ENCODE measurements at regions not wholly inside any gene's neighbourhood (a gene's known extent, or its start where the extent isn't known, plus 50 kb on each side); places are given as distances from the start of the nearest gene placed in this dataset.

- Histone ChIP-seq H2BK5ac (ENCODE audit: low read depth, low read length) (no peak overlapping the region), H3K18ac (ENCODE audit: extremely low read depth, low read length) (no peak overlapping the region), H3K79me1 (ENCODE audit: low read depth, low read length) (no peaks in the 10 kb centered on the region), H4K20me1 (replicated peaks in 1 of 2; ENCODE audit: control insufficient read depth in 1 of 2, insufficient read depth in 2 of 2, low read length in 2 of 2) (no peaks in the 10 kb centered on the region), H3K27ac (ENCODE audit: low read depth, low read length) (no peak overlapping the region), H3K9ac (replicated peaks in 1 of 4; ENCODE audit: extremely low read depth in 1 of 4, low read depth in 3 of 4, low read length in 3 of 4) (no peak overlapping the region), H2BK15ac (ENCODE audit: low read length) (no peak overlapping the region), H3K56ac (replicated peaks; ENCODE audit: insufficient read length, low read depth, low read length) (no peak overlapping the region), H2BK120ac (replicated peaks; ENCODE audit: low read depth, low read length) (no peak overlapping the region), H3K36me3 (ENCODE audit: control insufficient read depth in 2 of 4, insufficient read depth in 4 of 4, low read length in 3 of 4) (no peaks in the 10 kb centered on the region), H3K23me2 (ENCODE audit: low read depth, low read length) (no peaks in the 10 kb centered on the region), H3K79me2 (ENCODE audit: control insufficient read depth in 1 of 2, insufficient read depth in 2 of 2, low read length in 2 of 2) (no peaks in the 10 kb centered on the region), H2AK5ac (ENCODE audit: low read depth, low read length) (no peak overlapping the region), H2BK20ac (ENCODE audit: low read length) (no peak overlapping the region), H2AFZ (ENCODE audit: low read length) (no peak overlapping the region), H4K91ac (replicated peaks; ENCODE audit: insufficient read length, low read length) (no peak overlapping the region), H3K9me3 (ENCODE audit: insufficient read depth in 2 of 2, low read depth in 1 of 2, low read length in 1 of 2) (peaks cover 73 to 82% of the 10 kb centered on the region in 2 experiments), H3K4me2 (ENCODE audit: insufficient read depth in 1 of 2, low read depth in 2 of 2, low read length in 2 of 2) (no peak overlapping the region), H3K27me3 (replicated peaks in 1 of 4; ENCODE audit: control insufficient read depth in 3 of 4, extremely low read depth in 1 of 4, insufficient read depth in 3 of 4, low read length in 3 of 4) (no peaks in the 10 kb centered on the region), H2BK12ac (ENCODE audit: low read depth, low read length) (no peak overlapping the region), H3K14ac (ENCODE audit: insufficient read length) (no peak overlapping the region), H3K4me3 (ENCODE audit: extremely low read depth in 1 of 4, insufficient read depth in 2 of 4, low read depth in 3 of 4, low read length in 4 of 4) (no peak overlapping the region), H4K5ac (ENCODE audit: insufficient read length, low read depth, low read length) (no peak overlapping the region), H4K8ac (ENCODE audit: extremely low read depth, insufficient read depth, low read length) (no peak overlapping the region), H3K4me1 (replicated peaks in 1 of 4; ENCODE audit: control insufficient read depth in 3 of 4, insufficient read depth in 4 of 4, low read length in 3 of 4) (no peaks in the 10 kb centered on the region), H3K23ac (ENCODE audit: insufficient read length) (no peak overlapping the region), H3K4ac (replicated peaks; ENCODE audit: insufficient read length, low read depth, low read length) (no peak overlapping the region)
- ChIA-PET POLR2A (ENCODE audit: partially characterized antibody) (no interaction called here), CTCF (ENCODE audit: partially characterized antibody) (no interaction called here)
- 74% methylated on average over 6 of the region's 6 CpGs; no CpG with 5 or more reads in 1 of the 2 experiments for WGBS, 2 experiments (ENCODE audit: extremely low coverage in 1 of 2, insufficient coverage in 1 of 2, insufficient read length in 1 of 2, insufficient replicate concordance in 2 of 2, low coverage in 1 of 2, low lambda C conversion rate in 2 of 2, missing lambda C conversion rate in 1 of 2)
- no peak for TF ChIP-seq BCL11A (IDR thresholded peaks at IDR 0.05; ENCODE audit: low read depth in 2 of 2, low read length in 2 of 2)
- TF ChIP-seq HDAC6 (IDR thresholded peaks at IDR 0.05; ENCODE audit: low read depth, low read length) = no peak
- no peak for TF ChIP-seq SP2 (IDR thresholded peaks at IDR 0.05; ENCODE audit: low read length)
- TF ChIP-seq ASH2L (IDR thresholded peaks at IDR 0.05; ENCODE audit: low read length) = no peak
- TF ChIP-seq POLR2AphosphoS5 (IDR thresholded peaks at IDR 0.05; ENCODE audit: low read depth, low read length) = no peak
- no peak for DNase-seq (ENCODE audit: low read depth in 1 of 2, low spot score in 2 of 2)
- no peak for FAIRE-seq
These were observed 528.9 kb downstream of the TMEM121 start for GRCh38 chr14:106055289-106055688.

All from H1 (cell line).